Esophagus muscularis mucosa (tissue), 3 donors: ENCODE measurements at regions not wholly inside any gene's neighbourhood (a gene's known extent, or its start where the extent isn't known, plus 50 kb on each side); places are given as distances from the start of the nearest gene placed in this dataset.

Experiments
- POLR2A ChIP-seq: fragments of 450-650 bp; IDR thresholded peaks from one replicate; pipeline ENCODE4 v1.6.1; 2017; ENCODE audit warnings: antibody characterized with exemption, moderate library complexity, mild to moderate bottlenecking, low read depth
- TF ChIP-seq, protein P1 (sequence below), 3 experiments: fragments of 200-600 bp in 2 of 3; fragments of 450-650 bp in 1 of 3; sonication (generic) in 2 of 3; IDR thresholded peaks; one replicate each; pipeline ENCODE4 v1.5.1; 2017 to 2019; ENCODE audit warnings: antibody characterized with exemption in 3 of 3, mild to moderate bottlenecking in 2 of 3, moderate library complexity in 1 of 3

DNA sequence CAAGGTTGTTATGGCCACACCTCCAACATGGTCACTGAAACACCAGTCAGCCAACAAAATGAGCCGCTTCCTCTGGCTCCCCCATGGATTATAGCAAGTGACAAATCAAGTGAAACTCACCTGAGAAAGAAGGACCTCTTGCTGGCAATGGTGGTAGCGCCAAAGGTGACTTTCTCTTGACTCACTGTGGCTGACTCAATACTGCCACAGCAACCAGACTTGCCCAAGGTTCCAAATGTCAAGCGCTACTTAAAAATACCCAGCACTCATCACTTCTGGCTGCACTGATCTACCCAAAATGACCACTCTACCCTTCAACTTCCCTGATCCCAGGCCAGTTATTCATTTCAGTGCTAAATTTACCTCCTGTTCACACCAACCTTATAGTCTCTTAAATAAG is 495.5 kb downstream of the FOXO1 start:
- TF ChIP-seq POLR2A, result no peak
- TF ChIP-seq, protein P1, sequence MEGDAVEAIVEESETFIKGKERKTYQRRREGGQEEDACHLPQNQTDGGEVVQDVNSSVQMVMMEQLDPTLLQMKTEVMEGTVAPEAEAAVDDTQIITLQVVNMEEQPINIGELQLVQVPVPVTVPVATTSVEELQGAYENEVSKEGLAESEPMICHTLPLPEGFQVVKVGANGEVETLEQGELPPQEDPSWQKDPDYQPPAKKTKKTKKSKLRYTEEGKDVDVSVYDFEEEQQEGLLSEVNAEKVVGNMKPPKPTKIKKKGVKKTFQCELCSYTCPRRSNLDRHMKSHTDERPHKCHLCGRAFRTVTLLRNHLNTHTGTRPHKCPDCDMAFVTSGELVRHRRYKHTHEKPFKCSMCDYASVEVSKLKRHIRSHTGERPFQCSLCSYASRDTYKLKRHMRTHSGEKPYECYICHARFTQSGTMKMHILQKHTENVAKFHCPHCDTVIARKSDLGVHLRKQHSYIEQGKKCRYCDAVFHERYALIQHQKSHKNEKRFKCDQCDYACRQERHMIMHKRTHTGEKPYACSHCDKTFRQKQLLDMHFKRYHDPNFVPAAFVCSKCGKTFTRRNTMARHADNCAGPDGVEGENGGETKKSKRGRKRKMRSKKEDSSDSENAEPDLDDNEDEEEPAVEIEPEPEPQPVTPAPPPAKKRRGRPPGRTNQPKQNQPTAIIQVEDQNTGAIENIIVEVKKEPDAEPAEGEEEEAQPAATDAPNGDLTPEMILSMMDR (IDR thresholded peaks at IDR 0.05), result no peak
